SK-N-SH (cell line): ENCODE measurements at regions not wholly inside any gene's neighbourhood (a gene's known extent, or its start where the extent isn't known, plus 50 kb on each side); places are given as distances from the start of the nearest gene placed in this dataset.

ENCODE experiments used
- CTCF ChIA-PET: fragments of 300-600, 350-600 bp; formaldehyde crosslinking; extraction: SDS; loops from one replicate; lab custom pipeline; 2021; lab: Yijun Ruan, JAX
- POLR2A ChIA-PET: fragments of 350-600 bp; sonication (Branson Sonifier 250); formaldehyde crosslinking; extraction: SDS; loops from one replicate; lab custom pipeline; 2020; ENCODE audit warnings: antibody characterized with exemption, inconsistent platforms; lab: Yijun Ruan, JAX
- DNase-seq: peaks from one replicate; pipeline ENCODE4 v3.0.0; 2012
- H2AFZ ChIP-seq: fragments of 200-600 bp; sonication (generic); 2 replicates; pipeline ENCODE4 v1.8.1; 2016; ENCODE audit warnings: antibody characterized with exemption, mild to moderate bottlenecking, low read depth
- H3F3A ChIP-seq: fragments of 200-600 bp; sonication (generic); replicated peaks from 2 replicates; pipeline ENCODE3; 2016; ENCODE audit warnings: antibody characterized with exemption, mild to moderate bottlenecking; ENCODE audit not compliant: insufficient read depth
- H3K27ac ChIP-seq, 2 experiments: fragments of 200-500 bp in 1 of 2; fragments of 200-600 bp in 1 of 2; sonication (Bioruptor generic) in 1 of 2; sonication (generic), shearing (Covaris generic) in 1 of 2; 2 replicates each; pipeline versions ENCODE4 v1.5.1 to v1.6.1; 2014 to 2016; ENCODE audit warnings: low read depth in 2 of 2, inconsistent platforms in 1 of 2, low read length in 1 of 2, mild to moderate bottlenecking in 1 of 2, mixed read lengths in 1 of 2
- H3K27me3 ChIP-seq: fragments of 200-600 bp; sonication (generic), shearing (Covaris generic); 2 replicates; pipeline ENCODE4 v1.6.1; 2016; ENCODE audit warnings: mixed run types; ENCODE audit not compliant: insufficient read depth
- H3K36me3 ChIP-seq, 2 experiments: fragments of 200-500 bp in 1 of 2; fragments of 200-600 bp in 1 of 2; sonication (Bioruptor generic) in 1 of 2; sonication (generic) in 1 of 2; replicated peaks in 1 of 2; 2 replicates each; pipeline versions ENCODE3 to v1.5.1; 2014 to 2016; ENCODE audit warnings: low read length in 1 of 2, mild to moderate bottlenecking in 1 of 2; ENCODE audit not compliant: insufficient read depth in 2 of 2, control insufficient read depth in 1 of 2
- H3K4me1 ChIP-seq, 2 experiments: fragments of 200-500 bp in 1 of 2; fragments of 200-600 bp in 1 of 2; sonication (Bioruptor generic) in 1 of 2; sonication (generic), shearing (Covaris generic) in 1 of 2; 2 replicates each; pipeline versions ENCODE4 v1.5.1 to v1.6.1; 2014 to 2016; ENCODE audit warnings: low read depth in 1 of 2, low read length in 1 of 2, mixed run types in 1 of 2; ENCODE audit not compliant: insufficient read depth in 2 of 2, control insufficient read depth in 1 of 2
- H3K4me2 ChIP-seq: fragments of 200-600 bp; sonication (generic), shearing (Covaris generic); 2 replicates; pipeline ENCODE4 v1.6.1; 2017; ENCODE audit warnings: mixed run types
- H3K4me3 ChIP-seq, 2 experiments: fragments of 200-500 bp in 1 of 2; fragments of 200-600 bp in 1 of 2; sonication (Bioruptor generic) in 1 of 2; sonication (generic), shearing (Covaris generic) in 1 of 2; 2 replicates each; pipeline versions ENCODE4 v1.5.1 to v1.8.1; 2014 to 2016; ENCODE audit warnings: low read depth in 2 of 2, inconsistent platforms in 1 of 2, low read length in 1 of 2, mild to moderate bottlenecking in 1 of 2, mixed read lengths in 1 of 2, moderate library complexity in 1 of 2
- H3K79me2 ChIP-seq: fragments of 200-600 bp; sonication (generic); 2 replicates; pipeline ENCODE4 v1.8.1; 2017; ENCODE audit warnings: mild to moderate bottlenecking; ENCODE audit not compliant: insufficient read depth
- H3K9ac ChIP-seq: fragments of 200-600 bp; sonication (generic); 2 replicates; pipeline ENCODE4 v1.6.1; 2017; ENCODE audit warnings: mixed run types
- H3K9me2 ChIP-seq: fragments of 200-600 bp; sonication (generic); 2 replicates; pipeline ENCODE4 v1.6.1; 2017; ENCODE audit warnings: mixed run types
- H3K9me3 ChIP-seq: fragments of 200-600 bp; sonication (generic); 2 replicates; pipeline ENCODE4 v1.6.1; 2017; ENCODE audit warnings: mixed run types, mild to moderate bottlenecking, moderate library complexity
- H4K20me1 ChIP-seq: fragments of 200-600 bp; sonication (generic); 2 replicates; pipeline ENCODE4 v1.6.1; 2017; ENCODE audit warnings: mild to moderate bottlenecking, mixed run types; ENCODE audit not compliant: insufficient read depth
- CTCF ChIP-seq: fragments of 200-600 bp; sonication (generic); IDR thresholded peaks from 2 replicates; pipeline ENCODE4 v1.6.1; 2017; ENCODE audit warnings: antibody characterized with exemption, mild to moderate bottlenecking, moderate library complexity
- EZH2phosphoT487 ChIP-seq: fragments of 200-600 bp; sonication (generic); IDR thresholded peaks from 2 replicates; pipeline ENCODE4 v1.6.1; 2017; ENCODE audit warnings: low read depth, mixed run types, mild to moderate bottlenecking, antibody characterized with exemption, moderate library complexity, borderline replicate concordance
- FOXJ3 ChIP-seq: sonication (generic); formaldehyde crosslinking; IDR thresholded peaks from 2 replicates; pipeline ENCODE4 v1.5.1; 2020; ENCODE audit warnings: mild to moderate bottlenecking, missing genetic modification reagents
- FOXM1 ChIP-seq: IDR thresholded peaks from 2 replicates; pipeline ENCODE4 v1.4.0; 2012; ENCODE audit warnings: low read depth, mild to moderate bottlenecking
- GABPA ChIP-seq: IDR thresholded peaks from 2 replicates; pipeline ENCODE4 v1.4.0; 2012; ENCODE audit warnings: low read depth, mild to moderate bottlenecking
- IRF3 ChIP-seq: fragments of 150-350 bp; IDR thresholded peaks from 2 replicates; pipeline ENCODE4 v1.6.1; 2016; ENCODE audit warnings: mild to moderate bottlenecking, low read depth, low read length
- MXI1 ChIP-seq: IDR thresholded peaks from 2 replicates; pipeline ENCODE4 v1.6.1; 2012; ENCODE audit warnings: mild to moderate bottlenecking, low read depth, low read length, improper control_type of control experiment
- NFIC ChIP-seq: IDR thresholded peaks from 2 replicates; pipeline ENCODE4 v1.4.0; 2012; ENCODE audit warnings: borderline replicate concordance
- NRF1 ChIP-seq: IDR thresholded peaks from 2 replicates; pipeline ENCODE4 v1.6.1; 2012; ENCODE audit warnings: low read depth, mild to moderate bottlenecking, low read length
- RAD21 ChIP-seq: IDR thresholded peaks from 2 replicates; pipeline ENCODE4 v1.6.1; 2012; ENCODE audit warnings: mild to moderate bottlenecking, low read length
- RCOR1 ChIP-seq: fragments of 150-350 bp; IDR thresholded peaks from 2 replicates; pipeline ENCODE4 v1.6.1; 2017; ENCODE audit warnings: antibody characterized with exemption, low read length
- SIN3A ChIP-seq: IDR thresholded peaks from 2 replicates; pipeline ENCODE4 v1.6.1; 2012; ENCODE audit warnings: low read depth, mild to moderate bottlenecking, low read length, moderate library complexity, borderline replicate concordance
- SMC3 ChIP-seq: IDR thresholded peaks from 2 replicates; pipeline ENCODE4 v1.6.1; 2012; ENCODE audit warnings: low read depth, low read length, improper control_type of control experiment
- TCF12 ChIP-seq: IDR thresholded peaks from 2 replicates; pipeline ENCODE4 v1.4.0; 2012
- TEAD4 ChIP-seq: IDR thresholded peaks from 2 replicates; pipeline ENCODE4 v1.4.0; 2012; ENCODE audit warnings: mild to moderate bottlenecking, borderline replicate concordance; ENCODE audit not compliant: insufficient read depth
- USF1 ChIP-seq: IDR thresholded peaks from 2 replicates; pipeline ENCODE4 v1.4.0; 2012; ENCODE audit warnings: low read depth, borderline replicate concordance
- USF2 ChIP-seq: fragments of 150-350 bp; IDR thresholded peaks from 2 replicates; pipeline ENCODE4 v1.6.1; 2017; ENCODE audit warnings: antibody characterized with exemption, low read length, low read depth, borderline replicate concordance
- YY1 ChIP-seq: IDR thresholded peaks from 2 replicates; pipeline ENCODE4 v1.4.0; 2012; ENCODE audit warnings: low read depth, mild to moderate bottlenecking
- ZBTB33 ChIP-seq: IDR thresholded peaks from 2 replicates; pipeline ENCODE4 v1.4.0; 2012; ENCODE audit warnings: low read depth, borderline replicate concordance

- no peak for TF ChIP-seq GABPA
- TF ChIP-seq EZH2phosphoT487 = no peak
- no peak for TF ChIP-seq NFIC
- TF ChIP-seq TCF12 = no peak
These were observed 66.6 kb upstream of the SPTLC3 start (continued) for GRCh38 chr20:12942123-12942522.

- Histone ChIP-seq H3K36me3 (no peaks in the 10 kb centered on the region), H3F3A (no peaks in the 10 kb centered on the region), H3K9me2 (no peaks in the 10 kb centered on the region), H3K9ac (no peak overlapping the region)
- TF ChIP-seq NFIC (no peak), SMC3 (no peak), USF2 (no peak), FOXM1 (no peak), FOXJ3 (CRISPR knock-in tag) (no peak), NRF1 (no peak), RAD21 (no peak), TEAD4 (no peak), USF1 (no peak), SIN3A (no peak), TCF12 (no peak), ZBTB33 (no peak), CTCF (no peak), RCOR1 (no peak), IRF3 (no peak), YY1 (no peak), MXI1 (no peak)
- TF ChIP-seq, all 33 proteins: peak for 0
- Histone ChIP-seq H4K20me1 (no peaks in the 10 kb centered on the region), H3K27me3 (no peaks in the 10 kb centered on the region), H3K9me3 (no peaks in the 10 kb centered on the region), H3K27ac (no peak overlapping the region), H3K4me1 (no peaks in the 10 kb centered on the region), H3K79me2 (no peaks in the 10 kb centered on the region), H3K4me3 (no peak overlapping the region), H2AFZ (no peak overlapping the region), H3K4me2 (no peak overlapping the region)
- CTCF ChIA-PET = no interaction called here
- POLR2A ChIA-PET = no interaction called here
- no peak for DNase-seq
These were observed 62.0 kb upstream of the SPTLC3 start for GRCh38 chr20:12946789-12947188.
